ENCODE measurements at regions not wholly inside any gene's neighbourhood (a gene's known extent, or its start where the extent isn't known, plus 50 kb on each side); places are given as distances from the start of the nearest gene placed in this dataset.

GRCh38 chr16:63938661-63939060 is 1183.2 kb downstream of the CDH11 start:
- Histone ChIP-seq H3K79me2 (replicated peaks; ENCODE audit: insufficient read depth, low read length) (no peaks in the 10 kb centered on the region), H3K4me3 (ENCODE audit: low read length) (no peak overlapping the region), H3F3A (ENCODE audit: insufficient read depth, low read length, poor library complexity, severe bottlenecking) (no peaks in the 10 kb centered on the region), H3K9me2 (ENCODE audit: insufficient read depth, low read length) (no peaks in the 10 kb centered on the region), H2AFZ (ENCODE audit: low read depth, low read length) (no peak overlapping the region), H4K20me1 (ENCODE audit: insufficient read depth) (no peaks in the 10 kb centered on the region), H3K27me3 (ENCODE audit: insufficient read depth, low read depth, low read length) (no peaks in the 10 kb centered on the region), H3K36me3 (ENCODE audit: insufficient read depth, low read length) (no peaks in the 10 kb centered on the region), H3K9ac (ENCODE audit: low read length) (no peak overlapping the region), H3K4me2 (ENCODE audit: low read length) (no peak overlapping the region), H3K9me3 (ENCODE audit: low read length) (no peaks in the 10 kb centered on the region), H3K27ac (ENCODE audit: low read length) (no peak overlapping the region)
- no peak for TF ChIP-seq EZH2 (IDR thresholded peaks at IDR 0.05; ENCODE audit: borderline replicate concordance, insufficient read depth, low read length, poor library complexity, severe bottlenecking)
- no peak for TF ChIP-seq REST (IDR thresholded peaks at IDR 0.05; ENCODE audit: borderline replicate concordance)
- no peak for TF ChIP-seq RAD21 (conservative IDR thresholded peaks at IDR 0.05)
- no peak for TF ChIP-seq MXI1 (conservative IDR thresholded peaks at IDR 0.05; ENCODE audit: poor library complexity, severe bottlenecking)
- no peak for TF ChIP-seq POLR2AphosphoS5 (IDR thresholded peaks at IDR 0.05)
- TF ChIP-seq EP300 (conservative IDR thresholded peaks at IDR 0.05; ENCODE audit: poor library complexity, severe bottlenecking): no peak
- TF ChIP-seq SMC3 (conservative IDR thresholded peaks at IDR 0.05; ENCODE audit: poor library complexity): no peak
- no peak for TF ChIP-seq TAF1 (IDR thresholded peaks at IDR 0.05; ENCODE audit: low read depth)
- no peak for TF ChIP-seq CTCF (IDR thresholded peaks at IDR 0.05; ENCODE audit: poor library complexity, severe bottlenecking)

GRCh38 chr16:63933841-63934240 is 1188.0 kb downstream of the CDH11 start:
- no peaks in the 10 kb centered on the region for H4K20me1 ChIP-seq (ENCODE audit: insufficient read depth)
- H3K4me2 ChIP-seq (ENCODE audit: low read length): no peak overlapping the region
- no peaks in the 10 kb centered on the region for H3K27me3 ChIP-seq (ENCODE audit: insufficient read depth, low read depth, low read length)
- H3K9ac ChIP-seq (ENCODE audit: low read length): no peak overlapping the region
- no peaks in the 10 kb centered on the region for H3K9me2 ChIP-seq (ENCODE audit: insufficient read depth, low read length)
- no peaks in the 10 kb centered on the region for H3K36me3 ChIP-seq (ENCODE audit: insufficient read depth, low read length)
- no peak overlapping the region for H3K4me3 ChIP-seq (ENCODE audit: low read length)
- H3K9me3 ChIP-seq (ENCODE audit: low read length): no peaks in the 10 kb centered on the region
- TF ChIP-seq CTCF (IDR thresholded peaks at IDR 0.05; ENCODE audit: poor library complexity, severe bottlenecking) (no peak), EZH2 (IDR thresholded peaks at IDR 0.05; ENCODE audit: borderline replicate concordance, insufficient read depth, low read length, poor library complexity, severe bottlenecking) (no peak)
- no peak overlapping the region for H3K27ac ChIP-seq (ENCODE audit: low read length)
- no peak overlapping the region for H2AFZ ChIP-seq (ENCODE audit: low read depth, low read length)
- no peaks in the 10 kb centered on the region for H3K79me2 ChIP-seq (replicated peaks; ENCODE audit: insufficient read depth, low read length)
- no peaks in the 10 kb centered on the region for H3F3A ChIP-seq (ENCODE audit: insufficient read depth, low read length, poor library complexity, severe bottlenecking)
